Glutamatergic neuron (in vitro differentiated cells): ENCODE measurements at regions not wholly inside any gene's neighbourhood (a gene's known extent, or its start where the extent isn't known, plus 50 kb on each side); places are given as distances from the start of the nearest gene placed in this dataset.

Experiments used
- DNase-seq: peaks from one replicate; pipeline ENCODE4 v3.0.0; 2022
- H3K27ac Mint-ChIP-seq: one replicate; pipeline ENCODE4 v1.8.0; 2020; ENCODE audit warnings: mild to moderate bottlenecking, mixed read lengths, inconsistent platforms; ENCODE audit not compliant: unreplicated experiment
- H3K27me3 Mint-ChIP-seq: one replicate; pipeline ENCODE4 v1.8.0; 2020; ENCODE audit warnings: mild to moderate bottlenecking, moderate library complexity, mixed read lengths, inconsistent platforms; ENCODE audit not compliant: unreplicated experiment
- H3K36me3 Mint-ChIP-seq: one replicate; pipeline ENCODE4 v1.8.0; 2020; ENCODE audit warnings: mild to moderate bottlenecking, mixed read lengths, inconsistent platforms; ENCODE audit not compliant: unreplicated experiment
- H3K4me1 Mint-ChIP-seq: one replicate; pipeline ENCODE4 v1.8.0; 2020; ENCODE audit warnings: mild to moderate bottlenecking, low read depth, mixed read lengths, inconsistent platforms; ENCODE audit not compliant: unreplicated experiment
- H3K4me3 Mint-ChIP-seq: one replicate; pipeline ENCODE4 v1.8.0; 2020; ENCODE audit warnings: mild to moderate bottlenecking, mixed read lengths, inconsistent platforms; ENCODE audit not compliant: unreplicated experiment
- H3K9me3 Mint-ChIP-seq: one replicate; pipeline ENCODE4 v1.8.0; 2020; ENCODE audit warnings: mild to moderate bottlenecking, moderate library complexity, mixed read lengths, inconsistent platforms; ENCODE audit not compliant: unreplicated experiment
- TF ChIP-seq, protein P1 (sequence below): fragments of 200-600 bp; sonication (generic); IDR thresholded peaks from one replicate; pipeline ENCODE4 v1.5.0; 2021; ENCODE audit not compliant: partially characterized antibody, unreplicated experiment

DNA sequence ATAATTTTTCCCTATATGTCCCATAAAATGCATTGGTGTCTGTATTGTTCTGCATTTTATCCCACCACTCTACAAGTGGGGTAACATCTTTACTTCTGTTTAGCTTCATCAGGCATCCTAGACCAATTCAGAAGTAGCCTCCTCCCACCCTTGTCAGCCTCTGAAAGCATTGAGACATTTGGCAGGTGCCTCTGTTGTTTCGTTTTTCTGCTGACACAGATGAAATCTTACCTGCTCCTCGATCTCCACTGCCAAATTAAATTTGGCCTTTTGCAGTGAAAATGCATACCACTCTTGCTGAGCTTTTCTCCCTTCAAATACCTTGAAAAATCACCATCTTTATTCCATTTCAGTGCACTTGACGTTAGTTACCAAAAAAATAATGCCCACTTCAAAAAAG lies 83.5 kb upstream of the STARD13 start:
- H3K36me3 Mint-ChIP-seq: no peaks in the 10 kb centered on the region
- TF ChIP-seq, protein P1, sequence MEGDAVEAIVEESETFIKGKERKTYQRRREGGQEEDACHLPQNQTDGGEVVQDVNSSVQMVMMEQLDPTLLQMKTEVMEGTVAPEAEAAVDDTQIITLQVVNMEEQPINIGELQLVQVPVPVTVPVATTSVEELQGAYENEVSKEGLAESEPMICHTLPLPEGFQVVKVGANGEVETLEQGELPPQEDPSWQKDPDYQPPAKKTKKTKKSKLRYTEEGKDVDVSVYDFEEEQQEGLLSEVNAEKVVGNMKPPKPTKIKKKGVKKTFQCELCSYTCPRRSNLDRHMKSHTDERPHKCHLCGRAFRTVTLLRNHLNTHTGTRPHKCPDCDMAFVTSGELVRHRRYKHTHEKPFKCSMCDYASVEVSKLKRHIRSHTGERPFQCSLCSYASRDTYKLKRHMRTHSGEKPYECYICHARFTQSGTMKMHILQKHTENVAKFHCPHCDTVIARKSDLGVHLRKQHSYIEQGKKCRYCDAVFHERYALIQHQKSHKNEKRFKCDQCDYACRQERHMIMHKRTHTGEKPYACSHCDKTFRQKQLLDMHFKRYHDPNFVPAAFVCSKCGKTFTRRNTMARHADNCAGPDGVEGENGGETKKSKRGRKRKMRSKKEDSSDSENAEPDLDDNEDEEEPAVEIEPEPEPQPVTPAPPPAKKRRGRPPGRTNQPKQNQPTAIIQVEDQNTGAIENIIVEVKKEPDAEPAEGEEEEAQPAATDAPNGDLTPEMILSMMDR: no peak
- no peaks in the 10 kb centered on the region for H3K4me1 Mint-ChIP-seq
- no peak overlapping the region for H3K27ac Mint-ChIP-seq
- no peak for DNase-seq
- no peak overlapping the region for H3K4me3 Mint-ChIP-seq
- no peaks in the 10 kb centered on the region for H3K9me3 Mint-ChIP-seq
- no peaks in the 10 kb centered on the region for H3K27me3 Mint-ChIP-seq

DNA sequence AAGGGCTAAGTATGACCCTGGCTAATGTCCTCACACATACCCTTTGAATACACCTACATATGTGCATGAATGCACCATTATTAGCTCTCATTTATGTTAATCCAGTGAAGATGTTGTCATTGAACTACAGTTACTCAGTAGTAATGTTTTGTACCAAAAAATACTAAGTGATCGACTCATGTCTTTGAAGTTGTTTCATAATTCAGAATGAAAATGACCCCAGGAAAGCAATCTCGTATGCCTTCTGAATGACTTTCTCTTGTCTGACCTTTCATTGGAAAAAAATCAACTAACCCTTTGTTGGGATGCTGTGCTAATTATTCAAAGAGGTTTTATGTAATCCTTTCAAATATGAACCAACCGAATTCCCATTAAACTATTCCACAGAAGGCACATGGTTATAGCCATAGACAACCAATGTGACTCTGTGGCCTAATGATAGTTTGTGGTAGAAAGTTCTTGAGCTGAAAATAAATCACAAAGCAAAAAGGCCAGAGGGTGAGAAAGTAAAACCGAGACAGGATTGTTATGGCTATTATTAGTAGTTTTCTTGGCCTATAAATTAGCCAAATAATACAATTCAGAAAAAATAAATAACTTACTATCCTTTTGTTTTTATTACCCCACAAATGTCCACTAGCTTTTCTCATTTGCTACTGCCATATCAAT lies 86.8 kb upstream of the STARD13 start:
- no peaks in the 10 kb centered on the region for H3K36me3 Mint-ChIP-seq
- H3K4me3 Mint-ChIP-seq: no peak overlapping the region
- TF ChIP-seq, protein P1: no peak
- no peak for DNase-seq
- H3K27me3 Mint-ChIP-seq: no peaks in the 10 kb centered on the region
- peaks cover 6% of the 10 kb centered on the region for H3K4me1 Mint-ChIP-seq
- no peaks in the 10 kb centered on the region for H3K9me3 Mint-ChIP-seq
- no peak overlapping the region for H3K27ac Mint-ChIP-seq

DNA sequence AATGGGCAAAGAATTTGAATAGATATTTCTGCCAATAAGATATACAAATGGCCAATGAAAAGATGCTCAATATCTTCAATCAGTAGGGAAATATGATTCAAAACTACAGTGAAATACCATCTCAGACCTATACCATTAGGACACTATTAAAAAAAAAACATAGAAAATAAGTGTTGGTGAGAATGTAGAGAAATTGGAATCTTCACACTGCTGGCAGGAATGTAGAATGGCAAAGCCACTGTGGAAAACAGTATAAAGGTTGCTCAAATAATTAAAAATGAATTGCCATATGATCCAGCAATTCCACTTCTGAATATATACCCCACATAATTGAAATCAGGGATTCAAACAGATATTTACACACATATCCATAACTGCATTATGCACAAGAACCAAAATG lies 88.1 kb upstream of the STARD13 start:
- peaks cover 11% of the 10 kb centered on the region for H3K4me1 Mint-ChIP-seq
- no peaks in the 10 kb centered on the region for H3K36me3 Mint-ChIP-seq
- H3K27me3 Mint-ChIP-seq: no peaks in the 10 kb centered on the region
- TF ChIP-seq, protein P1: no peak
- no peak for DNase-seq
- no peaks in the 10 kb centered on the region for H3K9me3 Mint-ChIP-seq
- no peak overlapping the region for H3K27ac Mint-ChIP-seq
- no peak overlapping the region for H3K4me3 Mint-ChIP-seq

DNA sequence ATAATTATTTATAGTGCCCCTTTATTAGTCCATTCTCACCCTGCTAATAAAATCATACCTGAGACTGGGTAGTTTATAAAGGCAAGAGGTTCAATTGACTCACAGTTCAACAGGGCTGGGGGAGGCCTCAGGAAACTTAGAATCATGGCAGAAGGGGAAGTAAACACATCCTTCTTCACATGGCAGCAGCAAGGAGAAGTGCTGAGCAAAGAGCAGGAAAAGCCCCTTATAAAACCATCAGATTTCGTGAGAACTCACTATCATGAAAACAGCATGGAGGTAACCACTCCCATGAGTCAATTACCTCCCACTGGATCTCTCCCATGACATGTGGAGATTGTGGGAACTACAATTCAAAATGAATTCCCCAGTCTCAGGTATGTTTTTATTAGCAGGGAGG lies 89.9 kb upstream of the STARD13 start:
- Mint-ChIP-seq H3K4me3 (no peak overlapping the region), H3K36me3 (no peaks in the 10 kb centered on the region), H3K27me3 (no peaks in the 10 kb centered on the region), H3K9me3 (no peaks in the 10 kb centered on the region), H3K27ac (no peak overlapping the region), H3K4me1 (peaks cover 11% of the 10 kb centered on the region)
- TF ChIP-seq, protein P1: no peak
- DNase-seq: no peak

DNA sequence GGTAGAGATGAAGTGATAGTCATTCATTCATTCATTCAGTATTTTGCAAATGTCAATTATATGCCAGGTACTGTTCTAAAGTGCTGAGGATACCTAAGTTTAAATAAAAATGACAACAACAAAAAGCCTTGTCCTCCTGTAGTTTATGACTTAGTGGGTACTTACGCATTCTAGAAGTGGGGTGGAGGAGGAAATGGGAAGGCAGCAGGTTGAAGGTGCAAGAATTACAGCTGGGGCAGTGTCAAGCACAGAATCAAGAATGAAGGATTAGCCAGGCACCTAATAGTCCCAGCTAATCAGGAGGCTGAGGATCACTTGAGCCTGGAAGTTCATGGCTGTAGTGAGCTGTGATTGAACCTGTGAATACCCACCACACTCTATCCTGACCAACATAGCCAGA lies 90.7 kb upstream of the STARD13 start:
- Mint-ChIP-seq H3K4me1 (peaks cover 11% of the 10 kb centered on the region), H3K4me3 (no peak overlapping the region), H3K27me3 (no peaks in the 10 kb centered on the region), H3K27ac (no peak overlapping the region), H3K9me3 (no peaks in the 10 kb centered on the region), H3K36me3 (no peaks in the 10 kb centered on the region)
- no peak for DNase-seq
- TF ChIP-seq, protein P1: no peak
